ENCODE measurements at regions not wholly inside any gene's neighbourhood (a gene's known extent, or its start where the extent isn't known, plus 50 kb on each side); places are given as distances from the start of the nearest gene placed in this dataset.

GRCh38 chr15:57881972-57882371 is 175.5 kb downstream of the POLR2M start:
- H3K9ac ChIP-seq, result no peak overlapping the region
- no peak overlapping the region for H2AFZ ChIP-seq (ENCODE audit: low read depth)
- H3K27me3 ChIP-seq (ENCODE audit: insufficient read depth, low read depth), result no peaks in the 10 kb centered on the region
- no peak overlapping the region for H3K4me3 ChIP-seq (IDR thresholded peaks at IDR 0.05; ENCODE audit: insufficient read depth, low read depth, low read length)
- no peaks in the 10 kb centered on the region for H3K36me3 ChIP-seq (ENCODE audit: insufficient read depth)
- H3K4me1 ChIP-seq (ENCODE audit: low read depth, poor library complexity, severe bottlenecking), result no peaks in the 10 kb centered on the region
- H3K4me2 ChIP-seq, result no peak overlapping the region
- H3K27ac ChIP-seq, result no peak overlapping the region
- TF ChIP-seq, protein P1, sequence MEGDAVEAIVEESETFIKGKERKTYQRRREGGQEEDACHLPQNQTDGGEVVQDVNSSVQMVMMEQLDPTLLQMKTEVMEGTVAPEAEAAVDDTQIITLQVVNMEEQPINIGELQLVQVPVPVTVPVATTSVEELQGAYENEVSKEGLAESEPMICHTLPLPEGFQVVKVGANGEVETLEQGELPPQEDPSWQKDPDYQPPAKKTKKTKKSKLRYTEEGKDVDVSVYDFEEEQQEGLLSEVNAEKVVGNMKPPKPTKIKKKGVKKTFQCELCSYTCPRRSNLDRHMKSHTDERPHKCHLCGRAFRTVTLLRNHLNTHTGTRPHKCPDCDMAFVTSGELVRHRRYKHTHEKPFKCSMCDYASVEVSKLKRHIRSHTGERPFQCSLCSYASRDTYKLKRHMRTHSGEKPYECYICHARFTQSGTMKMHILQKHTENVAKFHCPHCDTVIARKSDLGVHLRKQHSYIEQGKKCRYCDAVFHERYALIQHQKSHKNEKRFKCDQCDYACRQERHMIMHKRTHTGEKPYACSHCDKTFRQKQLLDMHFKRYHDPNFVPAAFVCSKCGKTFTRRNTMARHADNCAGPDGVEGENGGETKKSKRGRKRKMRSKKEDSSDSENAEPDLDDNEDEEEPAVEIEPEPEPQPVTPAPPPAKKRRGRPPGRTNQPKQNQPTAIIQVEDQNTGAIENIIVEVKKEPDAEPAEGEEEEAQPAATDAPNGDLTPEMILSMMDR (conservative IDR thresholded peaks at IDR 0.05; ENCODE audit: low read depth, low read length), result no peak
- H3K79me2 ChIP-seq (ENCODE audit: insufficient read depth, low read depth), result no peaks in the 10 kb centered on the region
- no peaks in the 10 kb centered on the region for H4K20me1 ChIP-seq (ENCODE audit: insufficient read depth)

DNA sequence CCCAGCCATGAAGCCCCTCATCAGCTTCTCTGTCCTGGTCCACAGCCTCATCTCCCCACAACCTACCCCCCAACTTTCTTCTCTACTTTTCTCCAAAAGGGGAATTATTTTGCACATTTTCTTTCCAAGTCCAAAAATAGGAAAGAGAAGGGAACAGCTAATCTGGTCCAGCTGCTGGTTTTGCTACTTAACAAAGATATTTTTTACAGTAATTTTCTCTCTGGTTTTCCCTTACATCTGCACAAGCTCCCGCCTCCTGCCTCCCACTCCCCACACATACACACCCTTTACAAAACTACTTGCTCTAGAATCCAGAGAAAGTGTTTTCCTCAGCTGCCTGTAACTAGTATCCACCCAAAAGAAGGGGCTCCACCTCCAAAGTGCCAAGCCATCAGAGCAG is 177.2 kb downstream of the POLR2M start:
- no peak overlapping the region for H2AFZ ChIP-seq (ENCODE audit: low read depth)
- no peaks in the 10 kb centered on the region for H4K20me1 ChIP-seq (ENCODE audit: insufficient read depth)
- no peaks in the 10 kb centered on the region for H3K27me3 ChIP-seq (ENCODE audit: insufficient read depth, low read depth)
- no peaks in the 10 kb centered on the region for H3K4me1 ChIP-seq (ENCODE audit: low read depth, poor library complexity, severe bottlenecking)
- no peak overlapping the region for H3K4me3 ChIP-seq (IDR thresholded peaks at IDR 0.05; ENCODE audit: insufficient read depth, low read depth, low read length)
- H3K9ac ChIP-seq, result no peak overlapping the region
- no peaks in the 10 kb centered on the region for H3K36me3 ChIP-seq (ENCODE audit: insufficient read depth)
- no peaks in the 10 kb centered on the region for H3K79me2 ChIP-seq (ENCODE audit: insufficient read depth, low read depth)
- no peak overlapping the region for H3K4me2 ChIP-seq
- TF ChIP-seq, protein P1 (conservative IDR thresholded peaks at IDR 0.05; ENCODE audit: low read depth, low read length), result no peak
- no peak overlapping the region for H3K27ac ChIP-seq

DNA sequence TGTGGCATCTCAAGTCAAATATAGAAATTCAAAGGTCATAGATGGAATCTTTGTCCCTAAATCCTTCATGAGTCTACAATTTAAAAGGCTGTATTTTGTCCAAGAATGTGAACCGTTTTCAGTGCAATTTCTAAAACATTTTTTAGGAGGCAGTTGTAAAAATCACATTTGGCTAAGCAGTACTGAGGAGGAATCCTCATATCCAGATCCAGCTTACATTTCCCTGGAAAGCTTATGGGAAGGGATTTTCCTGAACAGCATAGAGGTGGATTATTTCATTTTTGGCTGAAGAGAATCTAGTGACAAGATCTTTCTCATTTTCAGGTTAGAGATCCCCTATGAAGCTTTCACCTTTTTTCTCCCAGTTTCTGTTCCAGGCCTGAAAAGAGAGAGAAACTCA is 178.4 kb downstream of the POLR2M start:
- TF ChIP-seq, protein P1 (conservative IDR thresholded peaks at IDR 0.05; ENCODE audit: low read depth, low read length), result no peak
- no peak overlapping the region for H3K27ac ChIP-seq
- no peak overlapping the region for H3K4me2 ChIP-seq
- H4K20me1 ChIP-seq (ENCODE audit: insufficient read depth), result no peaks in the 10 kb centered on the region
- no peak overlapping the region for H2AFZ ChIP-seq (ENCODE audit: low read depth)
- H3K9ac ChIP-seq, result no peak overlapping the region
- H3K4me3 ChIP-seq (IDR thresholded peaks at IDR 0.05; ENCODE audit: insufficient read depth, low read depth, low read length), result no peak overlapping the region
- no peaks in the 10 kb centered on the region for H3K4me1 ChIP-seq (ENCODE audit: low read depth, poor library complexity, severe bottlenecking)
- no peaks in the 10 kb centered on the region for H3K79me2 ChIP-seq (ENCODE audit: insufficient read depth, low read depth)
- no peaks in the 10 kb centered on the region for H3K27me3 ChIP-seq (ENCODE audit: insufficient read depth, low read depth)
- no peaks in the 10 kb centered on the region for H3K36me3 ChIP-seq (ENCODE audit: insufficient read depth)

DNA sequence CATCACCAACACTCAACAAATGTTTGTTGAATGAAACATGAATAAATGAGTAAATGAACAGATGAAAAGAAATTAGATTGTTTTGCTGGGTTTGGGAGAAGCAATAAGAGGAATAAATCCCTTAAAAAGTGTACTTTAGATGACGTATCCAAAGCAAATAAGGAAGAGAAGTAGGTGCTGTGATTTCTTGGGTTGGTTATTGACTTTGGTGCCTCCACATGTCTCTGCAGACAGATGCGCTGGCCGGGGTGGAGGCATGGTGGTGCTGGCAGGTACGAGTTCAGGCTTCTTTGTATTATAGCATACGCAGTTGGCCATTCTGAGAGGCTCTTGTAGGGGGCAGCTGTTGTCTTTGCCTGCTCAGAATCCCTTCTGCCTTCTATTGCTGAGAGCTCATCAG is 178.9 kb downstream of the POLR2M start:
- H3K79me2 ChIP-seq (ENCODE audit: insufficient read depth, low read depth), result no peaks in the 10 kb centered on the region
- no peaks in the 10 kb centered on the region for H3K36me3 ChIP-seq (ENCODE audit: insufficient read depth)
- H4K20me1 ChIP-seq (ENCODE audit: insufficient read depth), result no peaks in the 10 kb centered on the region
- no peaks in the 10 kb centered on the region for H3K27me3 ChIP-seq (ENCODE audit: insufficient read depth, low read depth)
- no peak overlapping the region for H3K9ac ChIP-seq
- H2AFZ ChIP-seq (ENCODE audit: low read depth), result no peak overlapping the region
- no peak overlapping the region for H3K27ac ChIP-seq
- no peak overlapping the region for H3K4me2 ChIP-seq
- H3K4me3 ChIP-seq (IDR thresholded peaks at IDR 0.05; ENCODE audit: insufficient read depth, low read depth, low read length), result no peak overlapping the region
- no peaks in the 10 kb centered on the region for H3K4me1 ChIP-seq (ENCODE audit: low read depth, poor library complexity, severe bottlenecking)
- TF ChIP-seq, protein P1 (conservative IDR thresholded peaks at IDR 0.05; ENCODE audit: low read depth, low read length), result no peak
